ENCODE measurements at regions not wholly inside any gene's neighbourhood (a gene's known extent, or its start where the extent isn't known, plus 50 kb on each side); places are given as distances from the start of the nearest gene placed in this dataset.

- no peak overlapping the region for H3K4me3 ChIP-seq (replicated peaks; ENCODE audit: insufficient read depth, low read length)
- no peak for DNase-seq (ENCODE audit: low read depth in 1 of 2, low spot score in 1 of 2)
- no peak overlapping the region for H3K27ac ChIP-seq (replicated peaks)
- no peak for TF ChIP-seq GABPA (IDR thresholded peaks at IDR 0.05; ENCODE audit: low read depth)
- TF ChIP-seq REST (IDR thresholded peaks at IDR 0.05; ENCODE audit: insufficient replicate concordance, low read depth), result no peak
- no peak for TF ChIP-seq POLR2AphosphoS5 (IDR thresholded peaks at IDR 0.05; ENCODE audit: low read depth)
- no peak for TF ChIP-seq CTCF (IDR thresholded peaks at IDR 0.05; ENCODE audit: insufficient read depth, low read length)
- H3K27me3 ChIP-seq (ENCODE audit: insufficient read depth, poor library complexity, severe bottlenecking), result no peaks in the 10 kb centered on the region
Observed at GRCh38 chr5:25618821-25619220, 974.0 kb upstream of the CDH10 start.

GRCh38 chr5:25614466-25614865 lies 969.7 kb upstream of the CDH10 start:
- no peaks in the 10 kb centered on the region for H3K27me3 ChIP-seq (ENCODE audit: insufficient read depth, poor library complexity, severe bottlenecking)
- no peak overlapping the region for H3K27ac ChIP-seq (replicated peaks)
- TF ChIP-seq REST (IDR thresholded peaks at IDR 0.05; ENCODE audit: insufficient replicate concordance, low read depth), result no peak
- no peak for TF ChIP-seq GABPA (IDR thresholded peaks at IDR 0.05; ENCODE audit: low read depth)
- TF ChIP-seq POLR2AphosphoS5 (IDR thresholded peaks at IDR 0.05; ENCODE audit: low read depth), result no peak
- no peak for TF ChIP-seq SPI1 (IDR thresholded peaks at IDR 0.05; ENCODE audit: borderline replicate concordance, low read depth)
- TF ChIP-seq CTCF (IDR thresholded peaks at IDR 0.05; ENCODE audit: insufficient read depth, low read length), result no peak
- no peak overlapping the region for H3K4me3 ChIP-seq (replicated peaks; ENCODE audit: insufficient read depth, low read length)
- DNase-seq (ENCODE audit: low read depth in 1 of 2, low spot score in 1 of 2), result no peak

- H3K4me3 ChIP-seq (replicated peaks; ENCODE audit: insufficient read depth, low read length), result no peak overlapping the region
- H3K27me3 ChIP-seq (ENCODE audit: insufficient read depth, poor library complexity, severe bottlenecking), result no peaks in the 10 kb centered on the region
- TF ChIP-seq POLR2AphosphoS5 (IDR thresholded peaks at IDR 0.05; ENCODE audit: low read depth) (no peak), SPI1 (IDR thresholded peaks at IDR 0.05; ENCODE audit: borderline replicate concordance, low read depth) (no peak), GABPA (IDR thresholded peaks at IDR 0.05; ENCODE audit: low read depth) (no peak), REST (IDR thresholded peaks at IDR 0.05; ENCODE audit: insufficient replicate concordance, low read depth) (no peak), CTCF (IDR thresholded peaks at IDR 0.05; ENCODE audit: insufficient read depth, low read length) (no peak)
- no peak overlapping the region for H3K27ac ChIP-seq (replicated peaks)
- no peak for DNase-seq (ENCODE audit: low read depth in 1 of 2, low spot score in 1 of 2)
Observed at GRCh38 chr5:25604681-25605080, 959.9 kb upstream of the CDH10 start.

All from HL-60 (cell line).